ENCODE measurements at regions not wholly inside any gene's neighbourhood (a gene's known extent, or its start where the extent isn't known, plus 50 kb on each side); places are given as distances from the start of the nearest gene placed in this dataset.

- TF ChIP-seq, protein P1, sequence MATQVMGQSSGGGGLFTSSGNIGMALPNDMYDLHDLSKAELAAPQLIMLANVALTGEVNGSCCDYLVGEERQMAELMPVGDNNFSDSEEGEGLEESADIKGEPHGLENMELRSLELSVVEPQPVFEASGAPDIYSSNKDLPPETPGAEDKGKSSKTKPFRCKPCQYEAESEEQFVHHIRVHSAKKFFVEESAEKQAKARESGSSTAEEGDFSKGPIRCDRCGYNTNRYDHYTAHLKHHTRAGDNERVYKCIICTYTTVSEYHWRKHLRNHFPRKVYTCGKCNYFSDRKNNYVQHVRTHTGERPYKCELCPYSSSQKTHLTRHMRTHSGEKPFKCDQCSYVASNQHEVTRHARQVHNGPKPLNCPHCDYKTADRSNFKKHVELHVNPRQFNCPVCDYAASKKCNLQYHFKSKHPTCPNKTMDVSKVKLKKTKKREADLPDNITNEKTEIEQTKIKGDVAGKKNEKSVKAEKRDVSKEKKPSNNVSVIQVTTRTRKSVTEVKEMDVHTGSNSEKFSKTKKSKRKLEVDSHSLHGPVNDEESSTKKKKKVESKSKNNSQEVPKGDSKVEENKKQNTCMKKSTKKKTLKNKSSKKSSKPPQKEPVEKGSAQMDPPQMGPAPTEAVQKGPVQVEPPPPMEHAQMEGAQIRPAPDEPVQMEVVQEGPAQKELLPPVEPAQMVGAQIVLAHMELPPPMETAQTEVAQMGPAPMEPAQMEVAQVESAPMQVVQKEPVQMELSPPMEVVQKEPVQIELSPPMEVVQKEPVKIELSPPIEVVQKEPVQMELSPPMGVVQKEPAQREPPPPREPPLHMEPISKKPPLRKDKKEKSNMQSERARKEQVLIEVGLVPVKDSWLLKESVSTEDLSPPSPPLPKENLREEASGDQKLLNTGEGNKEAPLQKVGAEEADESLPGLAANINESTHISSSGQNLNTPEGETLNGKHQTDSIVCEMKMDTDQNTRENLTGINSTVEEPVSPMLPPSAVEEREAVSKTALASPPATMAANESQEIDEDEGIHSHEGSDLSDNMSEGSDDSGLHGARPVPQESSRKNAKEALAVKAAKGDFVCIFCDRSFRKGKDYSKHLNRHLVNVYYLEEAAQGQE (IDR thresholded peaks at IDR 0.05; ENCODE audit: insufficient replicate concordance, low read depth) = no peak
- TF ChIP-seq POLR2AphosphoS5 (IDR thresholded peaks at IDR 0.05; ENCODE audit: low read depth) (no peak), CTCF (IDR thresholded peaks at IDR 0.05; ENCODE audit: insufficient read depth, low read length) (no peak), GABPA (IDR thresholded peaks at IDR 0.05; ENCODE audit: low read depth) (no peak), SPI1 (IDR thresholded peaks at IDR 0.05; ENCODE audit: borderline replicate concordance, low read depth) (no peak)
Measured at GRCh38 chr17:70936724-70937123, 767.4 kb downstream of the KCNJ2 start.

Measured in HL-60 (cell line).